ENCODE measurements at regions not wholly inside any gene's neighbourhood (a gene's known extent, or its start where the extent isn't known, plus 50 kb on each side); places are given as distances from the start of the nearest gene placed in this dataset.

GRCh38 chr14:106807493-106807892, 1281.1 kb downstream of the TMEM121 start:
- TF ChIP-seq CEBPB (IDR thresholded peaks at IDR 0.05) (no peak), EP300 (IDR thresholded peaks at IDR 0.05; ENCODE audit: borderline replicate concordance) (no peak), TEAD4 (IDR thresholded peaks at IDR 0.05) (no peak), FOXM1 (IDR thresholded peaks at IDR 0.05; ENCODE audit: borderline replicate concordance, low read depth) (no peak)
- TF ChIP-seq, protein P1, sequence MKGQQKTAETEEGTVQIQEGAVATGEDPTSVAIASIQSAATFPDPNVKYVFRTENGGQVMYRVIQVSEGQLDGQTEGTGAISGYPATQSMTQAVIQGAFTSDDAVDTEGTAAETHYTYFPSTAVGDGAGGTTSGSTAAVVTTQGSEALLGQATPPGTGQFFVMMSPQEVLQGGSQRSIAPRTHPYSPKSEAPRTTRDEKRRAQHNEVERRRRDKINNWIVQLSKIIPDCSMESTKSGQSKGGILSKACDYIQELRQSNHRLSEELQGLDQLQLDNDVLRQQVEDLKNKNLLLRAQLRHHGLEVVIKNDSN (IDR thresholded peaks at IDR 0.05): no peak

DNA sequence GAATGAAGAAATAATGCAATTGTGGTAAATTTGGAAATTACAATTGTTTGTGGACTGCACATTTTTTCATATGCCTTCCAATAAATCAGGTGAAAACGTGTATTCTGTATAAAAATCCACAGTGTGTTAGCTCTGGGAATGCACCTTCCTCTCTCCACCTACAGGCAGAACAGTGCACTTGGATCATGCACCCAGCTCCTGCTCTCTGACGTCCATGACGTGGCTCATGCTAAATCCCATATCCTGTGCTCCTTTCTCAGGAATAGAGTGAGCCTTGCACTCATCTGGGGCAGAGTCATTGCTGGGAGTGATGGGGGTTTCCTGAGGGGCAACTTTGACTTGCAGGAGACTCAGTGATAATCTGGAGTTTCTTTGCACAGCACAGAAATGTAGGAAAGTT, 1282.1 kb downstream of the TMEM121 start:
- TF ChIP-seq, protein P1 (IDR thresholded peaks at IDR 0.05): no peak
- TF ChIP-seq ZBTB7A (IDR thresholded peaks at IDR 0.05; ENCODE audit: low read depth) (no peak), CREB1 (IDR thresholded peaks at IDR 0.05; ENCODE audit: low read depth) (no peak), MAX (IDR thresholded peaks at IDR 0.05) (no peak), TCF12 (IDR thresholded peaks at IDR 0.05; ENCODE audit: low read depth) (no peak), EGR1 (IDR thresholded peaks at IDR 0.05) (no peak), TAF1 (IDR thresholded peaks at IDR 0.05; ENCODE audit: low read depth) (no peak), NFIC (IDR thresholded peaks at IDR 0.05) (no peak), TEAD4 (IDR thresholded peaks at IDR 0.05) (no peak), CEBPB (IDR thresholded peaks at IDR 0.05) (no peak), EP300 (IDR thresholded peaks at IDR 0.05; ENCODE audit: borderline replicate concordance) (no peak), FOXM1 (IDR thresholded peaks at IDR 0.05; ENCODE audit: borderline replicate concordance, low read depth) (no peak), YY1 (IDR thresholded peaks at IDR 0.05; ENCODE audit: low read depth) (no peak), RAD21 (IDR thresholded peaks at IDR 0.05; ENCODE audit: low read depth) (no peak)
- TF ChIP-seq, protein P2, sequence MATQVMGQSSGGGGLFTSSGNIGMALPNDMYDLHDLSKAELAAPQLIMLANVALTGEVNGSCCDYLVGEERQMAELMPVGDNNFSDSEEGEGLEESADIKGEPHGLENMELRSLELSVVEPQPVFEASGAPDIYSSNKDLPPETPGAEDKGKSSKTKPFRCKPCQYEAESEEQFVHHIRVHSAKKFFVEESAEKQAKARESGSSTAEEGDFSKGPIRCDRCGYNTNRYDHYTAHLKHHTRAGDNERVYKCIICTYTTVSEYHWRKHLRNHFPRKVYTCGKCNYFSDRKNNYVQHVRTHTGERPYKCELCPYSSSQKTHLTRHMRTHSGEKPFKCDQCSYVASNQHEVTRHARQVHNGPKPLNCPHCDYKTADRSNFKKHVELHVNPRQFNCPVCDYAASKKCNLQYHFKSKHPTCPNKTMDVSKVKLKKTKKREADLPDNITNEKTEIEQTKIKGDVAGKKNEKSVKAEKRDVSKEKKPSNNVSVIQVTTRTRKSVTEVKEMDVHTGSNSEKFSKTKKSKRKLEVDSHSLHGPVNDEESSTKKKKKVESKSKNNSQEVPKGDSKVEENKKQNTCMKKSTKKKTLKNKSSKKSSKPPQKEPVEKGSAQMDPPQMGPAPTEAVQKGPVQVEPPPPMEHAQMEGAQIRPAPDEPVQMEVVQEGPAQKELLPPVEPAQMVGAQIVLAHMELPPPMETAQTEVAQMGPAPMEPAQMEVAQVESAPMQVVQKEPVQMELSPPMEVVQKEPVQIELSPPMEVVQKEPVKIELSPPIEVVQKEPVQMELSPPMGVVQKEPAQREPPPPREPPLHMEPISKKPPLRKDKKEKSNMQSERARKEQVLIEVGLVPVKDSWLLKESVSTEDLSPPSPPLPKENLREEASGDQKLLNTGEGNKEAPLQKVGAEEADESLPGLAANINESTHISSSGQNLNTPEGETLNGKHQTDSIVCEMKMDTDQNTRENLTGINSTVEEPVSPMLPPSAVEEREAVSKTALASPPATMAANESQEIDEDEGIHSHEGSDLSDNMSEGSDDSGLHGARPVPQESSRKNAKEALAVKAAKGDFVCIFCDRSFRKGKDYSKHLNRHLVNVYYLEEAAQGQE (IDR thresholded peaks at IDR 0.05; ENCODE audit: low read depth): no peak

GRCh38 chr14:106808907-106809306, 1282.5 kb downstream of the TMEM121 start:
- TF ChIP-seq MAX (IDR thresholded peaks at IDR 0.05): no peak
- TF ChIP-seq EGR1 (IDR thresholded peaks at IDR 0.05): no peak
- no peak for TF ChIP-seq ZBTB7A (IDR thresholded peaks at IDR 0.05; ENCODE audit: low read depth)
- no peak for TF ChIP-seq CEBPB (IDR thresholded peaks at IDR 0.05)
- no peak for TF ChIP-seq CREB1 (IDR thresholded peaks at IDR 0.05; ENCODE audit: low read depth)
- TF ChIP-seq, protein P2 (IDR thresholded peaks at IDR 0.05; ENCODE audit: low read depth): no peak
- no peak for TF ChIP-seq EP300 (IDR thresholded peaks at IDR 0.05; ENCODE audit: borderline replicate concordance)
- TF ChIP-seq, protein P1 (IDR thresholded peaks at IDR 0.05): no peak
- TF ChIP-seq RAD21 (IDR thresholded peaks at IDR 0.05; ENCODE audit: low read depth): no peak
- TF ChIP-seq YY1 (IDR thresholded peaks at IDR 0.05; ENCODE audit: low read depth): no peak
- TF ChIP-seq TCF12 (IDR thresholded peaks at IDR 0.05; ENCODE audit: low read depth): no peak
- no peak for TF ChIP-seq TEAD4 (IDR thresholded peaks at IDR 0.05)
- no peak for TF ChIP-seq FOXM1 (IDR thresholded peaks at IDR 0.05; ENCODE audit: borderline replicate concordance, low read depth)
- TF ChIP-seq TAF1 (IDR thresholded peaks at IDR 0.05; ENCODE audit: low read depth): no peak
- TF ChIP-seq NFIC (IDR thresholded peaks at IDR 0.05): no peak

DNA sequence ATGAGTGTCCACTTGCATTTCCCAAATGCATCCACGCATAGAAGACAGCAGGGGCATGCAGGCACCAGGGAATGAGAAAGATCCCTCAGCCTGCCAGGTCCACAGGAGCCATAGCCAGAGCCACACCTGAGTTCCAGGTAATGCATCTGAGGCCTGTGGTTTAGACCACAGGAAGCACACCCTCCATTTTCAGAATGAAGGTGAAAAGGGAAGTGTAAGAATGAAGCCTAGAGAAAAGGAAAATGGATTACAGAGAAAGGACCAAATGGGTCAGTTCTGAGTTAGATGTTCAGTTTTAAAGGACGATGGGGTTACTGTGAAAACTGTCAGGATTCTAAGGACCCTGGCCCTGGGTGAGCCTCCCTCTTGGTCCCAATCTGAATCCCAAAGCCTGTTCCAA, 1283.2 kb downstream of the TMEM121 start:
- TF ChIP-seq EP300 (IDR thresholded peaks at IDR 0.05; ENCODE audit: borderline replicate concordance) (no peak), NFIC (IDR thresholded peaks at IDR 0.05) (no peak), CREB1 (IDR thresholded peaks at IDR 0.05; ENCODE audit: low read depth) (no peak), EGR1 (IDR thresholded peaks at IDR 0.05) (no peak), RAD21 (IDR thresholded peaks at IDR 0.05; ENCODE audit: low read depth) (no peak), YY1 (IDR thresholded peaks at IDR 0.05; ENCODE audit: low read depth) (no peak), CEBPB (IDR thresholded peaks at IDR 0.05) (no peak), MAX (IDR thresholded peaks at IDR 0.05) (no peak), TCF12 (IDR thresholded peaks at IDR 0.05; ENCODE audit: low read depth) (no peak), FOXM1 (IDR thresholded peaks at IDR 0.05; ENCODE audit: borderline replicate concordance, low read depth) (no peak), TEAD4 (IDR thresholded peaks at IDR 0.05) (no peak), ZBTB7A (IDR thresholded peaks at IDR 0.05; ENCODE audit: low read depth) (no peak), TAF1 (IDR thresholded peaks at IDR 0.05; ENCODE audit: low read depth) (no peak)
- TF ChIP-seq, protein P1 (IDR thresholded peaks at IDR 0.05): no peak

- TF ChIP-seq TCF12 (IDR thresholded peaks at IDR 0.05; ENCODE audit: low read depth): no peak
- no peak for TF ChIP-seq TAF1 (IDR thresholded peaks at IDR 0.05; ENCODE audit: low read depth)
- no peak for TF ChIP-seq MAX (IDR thresholded peaks at IDR 0.05)
- TF ChIP-seq, protein P2 (IDR thresholded peaks at IDR 0.05; ENCODE audit: low read depth): no peak
- no peak for TF ChIP-seq YY1 (IDR thresholded peaks at IDR 0.05; ENCODE audit: low read depth)
- no peak for TF ChIP-seq RAD21 (IDR thresholded peaks at IDR 0.05; ENCODE audit: low read depth)
- TF ChIP-seq CREB1 (IDR thresholded peaks at IDR 0.05; ENCODE audit: low read depth): no peak
- TF ChIP-seq, protein P1 (IDR thresholded peaks at IDR 0.05): no peak
- TF ChIP-seq ZBTB7A (IDR thresholded peaks at IDR 0.05; ENCODE audit: low read depth): no peak
Measured at GRCh38 chr14:106811162-106811561, 1284.8 kb downstream of the TMEM121 start.
